Vagina (tissue), 2 donors: ENCODE measurements at regions not wholly inside any gene's neighbourhood (a gene's known extent, or its start where the extent isn't known, plus 50 kb on each side); places are given as distances from the start of the nearest gene placed in this dataset.
A peak's percentile ranks its signal among the peaks of the same experiment; 100 is the strongest.

Experiments
- DNase-seq, 2 donors: peaks; one replicate each; pipeline ENCODE4 v3.0.0-alpha.2; 2017; ENCODE audit errors: extremely low spot score in 2 of 2
- H3K27ac ChIP-seq: fragments of 200-600 bp; sonication (generic); one replicate; pipeline ENCODE4 v1.5.1; 2019
- H3K27me3 ChIP-seq: fragments of 200-600 bp; sonication (generic); one replicate; pipeline ENCODE4 v1.5.1; 2019
- H3K36me3 ChIP-seq, 2 donors: fragments of 200-600 bp; sonication (generic); one replicate each; pipeline ENCODE4 v1.5.1; 2017 to 2019
- H3K4me1 ChIP-seq: fragments of 200-600 bp; sonication (generic); one replicate; pipeline ENCODE4 v1.5.1; 2019
- H3K4me3 ChIP-seq, 2 donors: fragments of 200-600 bp; sonication (generic); 1 replicate in 1 of 2; 2 replicates in 1 of 2; pipeline ENCODE4 v1.5.1; 2016 to 2019
- H3K9me3 ChIP-seq: fragments of 200-600 bp; sonication (generic); one replicate; pipeline ENCODE4 v1.5.1; 2019
- POLR2A ChIP-seq, 2 donors: fragments of 450-650 bp; IDR thresholded peaks; one replicate each; pipeline ENCODE4 v1.6.1; 2017; ENCODE audit warnings: antibody characterized with exemption in 2 of 2, mild to moderate bottlenecking in 2 of 2, moderate library complexity in 2 of 2
- POLR2AphosphoS5 ChIP-seq, 2 donors: sonication (generic); formaldehyde crosslinking; IDR thresholded peaks; one replicate each; pipeline ENCODE4 v1.9.0; 2017; ENCODE audit warnings: antibody characterized with exemption in 2 of 2, mild to moderate bottlenecking in 2 of 2, low read depth in 1 of 2; ENCODE audit not compliant: insufficient read depth in 1 of 2
- intact Hi-C: fragments of 100-400 bp; cut with DNase I; formaldehyde crosslinking; loops from one replicate; pipeline ENCODE4 v1.15.1; 2023
- TF ChIP-seq, protein P1 (sequence below), 3 experiments: fragments of 450-650 bp in 2 of 3; fragments of 200-600 bp in 1 of 3; sonication (generic) in 1 of 3; IDR thresholded peaks; one replicate each; pipeline ENCODE4 v1.5.1; 2017 to 2019; ENCODE audit warnings: antibody characterized with exemption in 3 of 3, mild to moderate bottlenecking in 2 of 3, moderate library complexity in 2 of 3

- intact Hi-C loops = no loop called here
- Histone ChIP-seq H3K4me3 (no peak overlapping the region), H3K27ac (no peak overlapping the region), H3K36me3 (no peaks in the 10 kb centered on the region), H3K27me3 (no peaks in the 10 kb centered on the region), H3K4me1 (no peaks in the 10 kb centered on the region), H3K9me3 (no peaks in the 10 kb centered on the region)
- DNase-seq = peak; percentile 65 to 87
- TF ChIP-seq, protein P1, sequence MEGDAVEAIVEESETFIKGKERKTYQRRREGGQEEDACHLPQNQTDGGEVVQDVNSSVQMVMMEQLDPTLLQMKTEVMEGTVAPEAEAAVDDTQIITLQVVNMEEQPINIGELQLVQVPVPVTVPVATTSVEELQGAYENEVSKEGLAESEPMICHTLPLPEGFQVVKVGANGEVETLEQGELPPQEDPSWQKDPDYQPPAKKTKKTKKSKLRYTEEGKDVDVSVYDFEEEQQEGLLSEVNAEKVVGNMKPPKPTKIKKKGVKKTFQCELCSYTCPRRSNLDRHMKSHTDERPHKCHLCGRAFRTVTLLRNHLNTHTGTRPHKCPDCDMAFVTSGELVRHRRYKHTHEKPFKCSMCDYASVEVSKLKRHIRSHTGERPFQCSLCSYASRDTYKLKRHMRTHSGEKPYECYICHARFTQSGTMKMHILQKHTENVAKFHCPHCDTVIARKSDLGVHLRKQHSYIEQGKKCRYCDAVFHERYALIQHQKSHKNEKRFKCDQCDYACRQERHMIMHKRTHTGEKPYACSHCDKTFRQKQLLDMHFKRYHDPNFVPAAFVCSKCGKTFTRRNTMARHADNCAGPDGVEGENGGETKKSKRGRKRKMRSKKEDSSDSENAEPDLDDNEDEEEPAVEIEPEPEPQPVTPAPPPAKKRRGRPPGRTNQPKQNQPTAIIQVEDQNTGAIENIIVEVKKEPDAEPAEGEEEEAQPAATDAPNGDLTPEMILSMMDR (IDR thresholded peaks at IDR 0.05) = no peak
These were observed 251.1 kb downstream of the CYP26B1 start for GRCh38 chr2:71896385-71897136.

DNA sequence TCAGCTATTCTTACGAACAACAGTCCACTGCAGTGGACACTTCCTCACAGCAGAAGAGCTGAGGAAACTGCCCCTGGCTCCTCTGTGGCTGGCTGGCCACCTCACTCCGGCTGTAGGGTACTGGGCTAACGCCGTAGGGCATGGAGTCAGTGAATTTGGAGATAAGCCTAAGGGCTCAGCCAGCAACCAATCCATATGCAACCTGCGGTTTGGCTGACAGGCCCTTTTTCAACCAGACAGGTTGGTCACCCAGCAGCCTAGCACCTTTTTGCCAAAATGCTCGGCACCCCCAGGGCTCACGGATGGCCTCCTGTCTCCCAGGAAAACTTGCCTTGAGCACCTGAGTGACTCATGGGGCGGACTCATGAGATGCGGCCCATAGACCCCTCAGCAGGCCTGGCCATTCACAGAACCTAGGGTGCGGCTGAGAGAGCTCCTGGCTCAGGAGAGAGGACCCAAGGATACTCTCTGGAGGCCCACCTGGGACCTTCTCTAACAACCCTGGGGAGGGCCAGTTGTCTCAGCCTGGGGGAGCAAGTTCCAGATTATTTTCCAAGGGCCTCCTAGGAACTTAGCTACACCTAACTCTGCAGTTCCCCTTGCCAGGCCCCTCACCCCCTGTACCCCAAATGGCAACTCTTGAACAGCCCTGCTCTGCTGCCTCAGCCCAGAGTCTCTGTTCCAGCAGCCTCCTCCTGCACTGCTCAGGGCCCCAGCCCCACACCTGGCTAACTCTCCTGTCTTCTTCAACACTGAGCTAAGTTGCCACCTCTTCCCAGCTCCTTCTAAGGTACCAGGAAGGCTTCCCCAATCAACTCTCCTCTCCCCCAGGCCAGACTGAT, 252.1 kb downstream of the CYP26B1 start:
- DNase-seq = peak; percentile 79 to 87
- Histone ChIP-seq H3K27me3 (no peaks in the 10 kb centered on the region), H3K27ac (no peak overlapping the region), H3K36me3 (no peaks in the 10 kb centered on the region), H3K4me3 (no peak overlapping the region), H3K4me1 (no peaks in the 10 kb centered on the region), H3K9me3 (no peaks in the 10 kb centered on the region)
- TF ChIP-seq POLR2A (IDR thresholded peaks at IDR 0.05) (no peak), POLR2AphosphoS5 (IDR thresholded peaks at IDR 0.05; ENCODE audit: insufficient read depth in 1 of 2, low read depth in 1 of 2) (no peak)
- TF ChIP-seq, protein P1 (IDR thresholded peaks at IDR 0.05) = no peak
- intact Hi-C loops = no loop called here

- no peaks in the 10 kb centered on the region for H3K27me3 ChIP-seq
- no peaks in the 10 kb centered on the region for H3K9me3 ChIP-seq
- no peak overlapping the region for H3K27ac ChIP-seq
- DNase-seq = peak; percentile 47 to 89
- no peaks in the 10 kb centered on the region for H3K4me1 ChIP-seq
- no peaks in the 10 kb centered on the region for H3K36me3 ChIP-seq
- intact Hi-C loops = no loop called here
- no peak overlapping the region for H3K4me3 ChIP-seq
- no peak for TF ChIP-seq POLR2A (IDR thresholded peaks at IDR 0.05)
- no peak for TF ChIP-seq POLR2AphosphoS5 (IDR thresholded peaks at IDR 0.05; ENCODE audit: insufficient read depth in 1 of 2, low read depth in 1 of 2)
These were observed 253.4 kb downstream of the CYP26B1 start for GRCh38 chr2:71894261-71894660.

DNA sequence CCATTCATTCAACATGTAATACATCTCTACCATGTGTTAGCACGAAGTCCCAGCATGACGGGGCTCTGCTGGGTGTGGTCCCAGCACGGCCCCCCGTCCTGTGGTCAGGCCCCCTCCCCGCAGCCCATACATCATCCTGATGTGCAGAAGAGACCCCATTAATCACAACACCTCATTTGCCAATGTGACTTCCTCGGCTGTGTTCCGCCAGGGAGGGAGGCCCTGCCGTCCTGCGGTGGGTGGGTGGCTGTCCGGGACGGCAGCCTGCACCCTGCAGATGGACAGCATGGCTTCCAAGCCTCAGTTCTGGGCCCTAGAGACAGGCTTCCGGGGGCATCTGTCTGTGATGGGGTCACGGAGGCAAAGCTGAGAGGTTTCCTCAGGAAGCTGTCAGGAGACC, 254.0 kb downstream of the CYP26B1 start:
- Histone ChIP-seq H3K36me3 (no peaks in the 10 kb centered on the region), H3K9me3 (no peaks in the 10 kb centered on the region), H3K27ac (no peak overlapping the region), H3K4me1 (no peaks in the 10 kb centered on the region), H3K4me3 (no peak overlapping the region), H3K27me3 (no peaks in the 10 kb centered on the region)
- peak; percentile 37 to 81 for DNase-seq
- TF ChIP-seq POLR2AphosphoS5 (IDR thresholded peaks at IDR 0.05; ENCODE audit: insufficient read depth in 1 of 2, low read depth in 1 of 2) = no peak
- TF ChIP-seq, protein P1 (IDR thresholded peaks at IDR 0.05) = no peak
- intact Hi-C loops = no loop called here

DNA sequence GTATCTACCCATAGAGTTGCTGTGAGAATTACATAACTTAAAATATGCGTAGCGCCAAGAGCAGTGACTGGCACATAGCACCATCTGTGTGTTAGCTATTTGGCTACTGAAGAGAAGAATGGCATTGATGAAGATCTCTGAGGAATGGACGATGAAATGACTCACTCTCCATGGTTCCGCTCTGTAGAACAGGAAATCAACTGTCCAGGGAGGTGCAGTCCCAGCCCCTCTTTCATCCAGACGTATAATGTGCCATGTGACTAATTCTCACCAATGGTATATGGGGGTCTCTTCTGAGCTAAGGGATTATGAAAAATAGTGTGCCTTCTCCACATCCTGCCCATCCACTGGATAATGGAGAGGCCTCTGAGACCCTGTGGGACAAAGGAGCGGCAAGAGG, 254.8 kb downstream of the CYP26B1 start:
- DNase-seq = no peak
- no peaks in the 10 kb centered on the region for H3K9me3 ChIP-seq
- intact Hi-C loops = no loop called here
- TF ChIP-seq, protein P1 (IDR thresholded peaks at IDR 0.05) = no peak
- no peak for TF ChIP-seq POLR2AphosphoS5 (IDR thresholded peaks at IDR 0.05; ENCODE audit: insufficient read depth in 1 of 2, low read depth in 1 of 2)
- no peak for TF ChIP-seq POLR2A (IDR thresholded peaks at IDR 0.05)
- H3K4me1 ChIP-seq = no peaks in the 10 kb centered on the region
- no peak overlapping the region for H3K27ac ChIP-seq
- no peaks in the 10 kb centered on the region for H3K36me3 ChIP-seq
- H3K4me3 ChIP-seq = no peak overlapping the region
- H3K27me3 ChIP-seq = no peaks in the 10 kb centered on the region
